NCI-H774 (cell line): ENCODE measurements at regions not wholly inside any gene's neighbourhood (a gene's known extent, or its start where the extent isn't known, plus 50 kb on each side); places are given as distances from the start of the nearest gene placed in this dataset.
A peak's percentile ranks its signal among the peaks of the same experiment; 100 is the strongest.

ENCODE experiments used
- DNase-seq: peaks from one replicate; lab custom pipeline; 2025; lab: John Stamatoyannopoulos, UW

DNA sequence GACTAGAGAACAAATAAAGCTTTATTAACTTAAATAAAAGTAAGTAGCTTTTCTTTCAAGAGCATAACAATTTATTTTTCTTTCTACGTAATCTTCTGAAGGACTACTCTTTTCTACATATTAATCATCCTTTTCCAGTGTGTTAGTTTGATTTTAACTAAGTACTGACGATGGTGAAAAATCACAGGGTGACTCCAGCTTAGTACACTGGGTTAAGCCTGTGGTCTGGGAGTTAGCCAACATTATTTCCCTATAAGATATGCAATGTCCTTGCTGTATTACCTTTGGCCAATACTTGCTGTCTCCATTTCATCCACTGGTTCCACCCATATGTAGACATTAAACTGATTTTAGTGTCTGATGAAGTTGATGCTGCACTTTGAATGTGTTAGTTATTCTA lies 508.6 kb upstream of the SUCLG2 start:
- no peak for DNase-seq

DNA sequence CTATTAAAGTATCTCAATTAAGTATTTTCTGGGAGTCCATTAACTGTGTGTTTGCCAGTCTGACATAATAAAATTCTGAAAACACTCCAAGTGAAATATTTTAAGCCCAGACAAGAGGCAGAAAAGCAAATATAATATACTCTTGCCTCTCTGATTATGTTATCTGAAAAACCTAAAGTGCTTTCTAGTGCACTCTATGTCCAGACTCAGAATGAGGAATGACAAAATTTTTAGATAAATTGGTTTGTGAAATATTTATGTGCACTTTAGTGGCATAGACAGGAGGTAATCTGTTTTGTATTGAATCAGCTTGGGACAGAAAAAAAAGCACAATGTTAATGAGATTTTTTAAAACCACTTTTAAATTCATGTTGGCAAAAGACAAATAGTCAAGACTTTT lies 508.2 kb upstream of the SUCLG2 start:
- peak; percentile 75 for DNase-seq

GRCh38 chr3:68151359-68151758 lies 496.9 kb upstream of the SUCLG2 start:
- no peak for DNase-seq

DNA sequence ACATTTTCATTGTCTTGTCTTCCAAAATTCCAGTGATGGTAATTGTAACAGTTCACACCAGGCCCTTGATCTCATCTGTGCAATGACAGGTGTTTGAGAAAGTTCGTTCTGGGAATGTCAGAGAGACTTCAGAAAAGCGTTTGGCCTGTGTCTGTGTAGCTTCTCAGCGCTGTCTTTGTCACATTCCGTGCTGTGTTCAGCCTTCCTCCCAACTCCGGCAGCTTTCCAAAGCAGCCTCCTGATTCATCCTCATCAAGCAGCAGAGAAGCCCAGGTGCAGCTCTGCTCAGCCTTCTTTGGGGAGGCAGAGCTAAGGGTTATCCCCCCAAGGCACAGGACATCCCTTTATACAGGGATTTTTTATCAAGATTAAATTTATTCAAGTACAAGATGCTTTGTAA lies 494.0 kb upstream of the SUCLG2 start:
- no peak for DNase-seq

DNA sequence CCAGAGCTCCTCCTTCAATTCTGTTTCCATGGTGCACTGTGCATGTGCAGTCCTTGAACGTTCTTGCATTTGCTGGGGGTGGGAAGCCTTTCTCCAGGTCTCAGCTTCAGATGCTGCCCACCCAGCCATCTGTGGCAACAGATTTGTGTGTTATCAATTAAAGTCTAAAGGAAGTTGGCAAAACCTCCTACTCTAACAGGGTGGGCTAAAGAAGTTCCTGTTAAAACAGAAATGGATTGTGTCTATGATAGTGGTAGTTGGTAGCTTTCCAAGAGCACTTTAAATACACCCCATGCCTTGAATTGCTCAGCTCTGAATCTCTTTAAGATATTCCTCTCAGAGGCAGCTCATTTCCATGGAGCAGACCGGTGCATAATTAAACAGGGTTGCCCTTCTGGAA lies 488.0 kb upstream of the SUCLG2 start:
- no peak for DNase-seq

GRCh38 chr3:68139897-68140296 lies 485.5 kb upstream of the SUCLG2 start:
- no peak for DNase-seq

GRCh38 chr3:68136411-68136810 lies 482.0 kb upstream of the SUCLG2 start:
- DNase-seq, result no peak

- DNase-seq, result no peak
These were observed 480.7 kb upstream of the SUCLG2 start for GRCh38 chr3:68135067-68135466.

DNA sequence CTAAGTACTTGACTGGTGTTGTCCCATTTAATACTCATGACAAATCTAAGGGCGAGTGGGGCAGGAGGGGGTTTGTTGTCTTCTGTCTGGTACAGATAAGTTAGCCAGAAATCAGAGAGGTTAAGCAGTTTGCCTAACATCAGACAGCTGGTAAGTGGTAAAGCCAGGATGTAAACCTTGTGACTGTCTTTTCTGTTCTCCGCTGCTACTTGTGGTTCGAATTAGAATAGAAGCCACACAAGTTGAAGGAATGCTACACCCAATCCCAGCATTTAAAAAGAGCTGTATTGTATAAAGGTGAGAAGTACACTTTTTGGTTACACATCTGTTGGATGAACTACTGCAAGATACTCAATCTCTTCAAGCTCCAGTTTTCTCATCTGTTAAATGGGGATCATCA lies 474.7 kb upstream of the SUCLG2 start:
- no peak for DNase-seq

GRCh38 chr3:68123231-68123630 lies 468.8 kb upstream of the SUCLG2 start:
- no peak for DNase-seq

GRCh38 chr3:68121287-68121686 lies 466.9 kb upstream of the SUCLG2 start:
- DNase-seq, result no peak

DNA sequence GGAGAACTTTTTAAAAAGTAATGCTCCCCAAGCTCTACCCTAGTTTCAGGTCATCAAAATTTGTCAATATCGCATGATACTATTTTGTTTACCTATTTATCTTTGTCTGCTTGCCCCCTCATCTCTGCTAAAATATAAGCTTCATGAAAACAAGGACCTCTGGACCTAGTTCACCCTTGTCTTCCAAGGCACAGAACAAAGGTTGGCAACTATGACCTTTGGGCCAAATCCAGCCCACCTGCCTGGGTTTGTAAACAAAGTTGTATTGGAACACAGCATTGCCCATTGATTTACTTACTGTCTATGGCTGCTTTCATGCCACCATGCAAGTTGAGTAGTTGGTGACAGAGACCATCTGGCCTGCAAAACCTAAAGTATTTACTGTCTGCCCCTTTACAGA lies 462.2 kb upstream of the SUCLG2 start:
- DNase-seq, result no peak

DNA sequence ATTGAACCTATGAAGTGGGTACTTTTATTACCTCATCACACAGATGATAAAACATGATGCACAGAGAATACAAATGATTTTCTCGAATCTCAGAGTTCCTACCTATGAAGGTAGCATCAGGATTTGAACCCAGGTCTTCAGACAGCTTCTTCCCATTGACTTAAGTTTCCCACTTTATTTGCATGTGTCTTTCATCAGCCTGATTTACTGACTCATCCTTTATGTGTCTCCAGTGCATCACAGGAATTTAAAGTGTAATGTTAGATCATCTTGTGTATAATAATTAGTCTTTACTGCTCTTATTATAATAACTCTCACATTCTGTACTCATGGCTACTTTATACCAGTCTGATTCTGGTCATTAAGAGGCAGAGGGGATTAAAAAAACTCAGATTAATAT lies 449.4 kb upstream of the SUCLG2 start:
- DNase-seq, result no peak

DNA sequence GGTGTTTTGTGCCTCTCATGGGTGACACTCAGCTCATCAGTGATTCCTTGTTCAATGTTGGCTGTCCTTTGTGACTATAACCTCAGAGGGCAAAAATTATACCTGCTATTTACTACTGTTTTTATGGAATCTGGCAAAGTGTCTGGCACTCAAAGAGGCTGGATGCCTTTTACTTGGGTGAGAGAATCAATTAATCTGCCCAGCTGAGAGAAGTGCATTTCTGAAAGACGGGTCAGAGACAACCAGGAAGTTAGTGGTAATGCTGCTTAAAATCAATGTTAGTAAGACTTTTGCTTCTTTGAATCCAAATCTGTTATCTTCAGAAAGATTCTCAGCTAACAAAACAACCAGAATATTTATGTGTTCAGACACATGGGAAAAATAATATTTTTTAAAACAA lies 436.2 kb upstream of the SUCLG2 start:
- DNase-seq, result no peak

DNA sequence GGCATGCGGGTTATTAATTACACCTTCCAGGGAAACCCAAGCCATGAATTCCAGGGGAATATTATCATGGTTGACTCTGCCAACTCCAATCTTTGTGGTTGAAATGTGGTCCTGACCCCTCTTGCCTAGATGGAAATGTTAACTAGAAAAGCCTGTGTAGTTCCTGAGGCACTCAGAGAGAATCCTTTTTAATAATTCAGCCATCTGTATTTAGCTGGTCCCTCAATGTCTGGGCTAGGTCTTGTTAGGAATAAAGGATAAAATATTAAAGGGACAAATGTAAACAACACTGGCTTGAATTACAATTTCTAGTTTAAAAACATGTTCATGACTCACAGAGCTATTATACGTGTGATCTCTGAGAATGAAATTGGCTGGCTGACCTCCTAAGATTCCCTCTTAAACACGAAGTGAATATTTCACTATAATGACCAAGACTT lies 435.2 kb upstream of the SUCLG2 start:
- no peak for DNase-seq

DNA sequence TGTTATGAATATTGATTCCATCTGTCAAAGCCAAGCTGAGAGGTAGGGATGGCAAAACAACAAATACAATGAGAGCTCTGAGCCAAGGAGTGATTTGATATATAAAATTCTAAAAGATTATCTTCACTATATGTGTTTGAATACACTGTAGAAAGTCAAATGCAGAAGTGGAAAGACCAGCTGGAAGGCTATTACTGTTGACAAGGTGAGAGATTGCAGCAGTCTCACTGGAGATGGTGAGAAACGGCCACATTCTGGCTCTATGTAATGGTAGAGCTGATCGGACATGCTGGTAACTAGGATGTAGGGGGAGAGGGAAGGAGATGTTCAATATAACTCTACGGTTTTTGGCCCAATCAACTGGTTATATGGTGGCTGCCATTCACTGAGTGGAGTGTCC lies 434.2 kb upstream of the SUCLG2 start:
- no peak for DNase-seq

DNA sequence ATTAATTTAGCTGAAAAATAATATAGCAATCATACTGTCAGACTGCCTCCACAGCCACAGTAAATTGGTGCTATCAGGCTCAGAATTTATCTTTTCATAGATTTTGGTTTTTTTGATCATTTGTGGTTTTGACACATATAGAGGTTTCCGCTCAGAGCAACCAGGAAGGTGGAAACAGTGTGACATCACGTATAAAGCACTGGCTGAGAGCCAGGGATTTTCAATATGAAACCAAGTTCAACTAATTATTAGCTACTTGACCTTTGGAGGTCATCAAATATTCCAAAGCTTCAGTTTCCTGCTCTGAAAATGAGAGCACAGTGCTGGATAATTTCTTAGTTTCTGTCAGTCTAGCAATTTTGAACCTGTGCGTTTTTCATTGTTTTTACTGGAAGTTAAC lies 433.8 kb upstream of the SUCLG2 start:
- no peak for DNase-seq

DNA sequence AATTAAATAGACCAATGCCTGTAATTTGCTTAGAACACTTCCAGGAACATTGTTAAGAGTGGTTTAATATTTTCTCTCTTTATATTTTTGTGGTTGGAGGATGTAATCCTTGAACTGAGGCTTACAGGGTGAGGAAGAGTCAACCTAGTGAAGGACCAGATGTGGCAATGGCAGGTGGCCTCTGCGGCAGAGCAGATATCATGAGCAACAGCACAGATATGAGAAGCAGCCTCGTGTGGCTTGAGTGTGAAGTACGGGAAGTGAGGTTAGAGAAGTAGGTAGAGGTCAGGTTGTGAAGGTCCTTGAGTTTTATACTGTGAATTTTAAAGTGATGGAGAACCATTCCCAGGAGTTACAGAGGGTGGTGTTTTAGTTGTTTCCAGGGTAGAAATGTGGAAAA lies 417.6 kb upstream of the SUCLG2 start:
- DNase-seq, result no peak

DNA sequence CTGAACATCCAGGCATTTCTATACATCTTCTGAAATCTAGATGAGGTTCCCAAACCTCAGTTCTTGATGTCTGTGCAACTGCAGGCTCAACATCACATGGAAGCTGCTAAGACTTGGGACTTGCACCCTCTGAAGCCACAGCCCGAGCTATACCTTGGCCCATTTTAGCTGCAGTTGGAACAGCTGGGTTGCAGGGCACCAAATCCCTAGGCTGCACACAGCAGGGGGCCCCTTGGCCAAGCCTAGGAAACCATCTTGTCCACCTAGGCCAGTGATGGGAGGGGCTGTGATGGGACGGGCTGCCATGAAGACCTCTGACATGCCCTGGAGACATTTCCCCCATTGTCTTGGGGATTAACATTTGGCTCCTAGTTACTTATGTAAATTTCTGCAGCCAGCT lies 415.8 kb upstream of the SUCLG2 start:
- DNase-seq, result no peak

DNA sequence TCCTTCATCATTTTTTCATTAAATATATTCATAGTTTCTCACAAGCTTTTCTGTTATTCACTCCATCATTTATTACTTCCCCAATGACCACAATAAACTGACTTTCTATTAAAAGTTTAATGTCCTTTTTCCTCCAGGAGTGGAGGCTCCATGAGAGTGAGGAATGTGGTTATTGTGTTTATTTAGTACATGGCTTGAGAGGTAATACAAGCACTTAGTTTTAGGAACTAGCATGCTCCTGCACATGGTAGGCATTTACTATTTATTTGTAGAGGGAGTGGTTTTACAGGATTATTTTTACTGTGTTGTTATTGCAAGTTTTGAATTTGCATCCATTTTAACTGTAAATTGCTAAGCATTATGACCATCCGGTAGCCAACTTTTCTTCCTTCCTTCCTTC lies 412.9 kb upstream of the SUCLG2 start:
- no peak for DNase-seq

GRCh38 chr3:68062926-68063325 lies 408.5 kb upstream of the SUCLG2 start:
- DNase-seq, result no peak

DNA sequence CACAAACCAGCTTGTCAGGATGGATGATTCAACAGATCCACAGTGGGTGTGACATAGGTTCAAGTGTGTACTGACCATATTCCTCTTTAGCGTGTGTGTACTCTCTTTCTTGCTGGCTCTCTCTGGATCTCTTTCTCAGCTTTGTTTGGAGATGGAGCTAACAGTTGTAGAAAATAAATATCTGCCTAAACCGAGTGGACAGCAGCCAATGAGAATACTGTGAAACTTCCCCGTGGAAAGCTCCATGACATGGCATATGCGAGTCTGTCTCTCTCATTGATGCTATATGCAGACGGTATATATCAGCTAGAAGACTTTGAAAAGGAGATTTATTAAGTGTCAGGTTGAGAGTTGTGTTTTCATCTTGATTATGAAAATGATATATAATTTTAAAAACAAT lies 406.5 kb upstream of the SUCLG2 start:
- DNase-seq, result no peak

DNA sequence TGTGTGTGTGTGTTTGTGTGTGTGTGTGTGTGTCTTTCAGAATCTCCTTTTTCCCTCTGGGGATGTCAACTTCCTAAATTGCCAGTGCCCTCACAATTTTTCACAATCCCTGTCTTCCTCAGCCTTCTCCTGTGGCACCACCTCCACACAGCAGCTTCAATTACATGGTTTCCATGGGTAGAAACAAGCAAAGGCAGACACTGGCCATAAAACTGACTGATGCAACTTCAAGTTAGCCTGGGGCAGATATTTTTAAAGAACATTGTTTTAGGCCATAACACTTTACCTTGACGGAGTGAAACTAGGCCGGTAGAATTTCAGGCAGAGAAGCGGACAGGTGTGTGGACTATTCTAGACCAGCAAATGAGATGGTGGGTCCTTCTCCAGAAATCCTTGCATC lies 405.8 kb upstream of the SUCLG2 start:
- no peak for DNase-seq

DNA sequence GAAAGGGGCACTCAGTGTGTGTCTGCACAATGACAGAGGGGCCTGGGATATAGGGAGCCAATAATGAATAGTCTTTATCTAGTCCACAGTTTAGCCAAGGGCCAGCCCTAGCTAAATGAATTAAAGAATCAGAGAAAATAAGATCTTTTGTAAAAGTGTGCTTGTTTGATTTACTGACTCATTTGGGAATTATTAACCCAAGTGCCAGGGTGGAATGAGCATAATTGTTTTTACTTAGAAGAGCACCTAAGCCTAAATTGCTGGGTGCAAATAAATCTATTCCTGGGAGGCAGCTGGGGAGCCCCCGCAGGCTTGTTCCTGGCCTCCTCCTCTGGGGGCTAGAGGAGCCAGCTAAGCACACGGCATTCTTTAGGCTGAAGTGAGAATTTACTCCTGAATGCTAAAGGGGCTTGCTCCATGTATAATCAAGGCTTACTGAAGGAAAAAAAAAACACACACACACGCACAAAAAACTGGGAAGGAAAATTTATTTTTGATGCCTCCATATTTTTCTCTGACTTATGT lies 405.3 kb upstream of the SUCLG2 start:
- no peak for DNase-seq
